SK-N-MC (cell line): ENCODE measurements at regions not wholly inside any gene's neighbourhood (a gene's known extent, or its start where the extent isn't known, plus 50 kb on each side); places are given as distances from the start of the nearest gene placed in this dataset.

Experiments used
- EZH2 ChIP-seq: fragments of 200-600 bp; sonication (generic); IDR thresholded peaks from one replicate; pipeline ENCODE4 v1.6.1; 2017; ENCODE audit warnings: antibody characterized with exemption
- FOXP2 ChIP-seq: optimal IDR thresholded peaks from 2 replicates; pipeline ENCODE3; 2011; ENCODE audit warnings: mild to moderate bottlenecking, moderate library complexity; ENCODE audit not compliant: insufficient read depth; ENCODE audit errors: extremely low read length, control extremely low read depth
- POLR2AphosphoS5 ChIP-seq: IDR thresholded peaks from 2 replicates; pipeline ENCODE4 v1.6.1; 2012; ENCODE audit warnings: mild to moderate bottlenecking, low read depth, low read length, borderline replicate concordance

GRCh38 chr12:46519407-46519806 lies 146.8 kb upstream of the SLC38A2 start:
- TF ChIP-seq EZH2 (no peak), POLR2AphosphoS5 (no peak), FOXP2 (no peak)
